ENCODE measurements at regions not wholly inside any gene's neighbourhood (a gene's known extent, or its start where the extent isn't known, plus 50 kb on each side); places are given as distances from the start of the nearest gene placed in this dataset.

- TF ChIP-seq TAF1 (IDR thresholded peaks at IDR 0.05; ENCODE audit: low read depth, low read length) (no peak), POLR2AphosphoS5 (IDR thresholded peaks at IDR 0.05; ENCODE audit: low read depth, low read length) (no peak), POLR2A (IDR thresholded peaks at IDR 0.05; ENCODE audit: low read depth, low read length) (no peak), PAX5 (IDR thresholded peaks at IDR 0.05; ENCODE audit: insufficient read depth, low read length, severe bottlenecking) (no peak), SPI1 (IDR thresholded peaks at IDR 0.05; ENCODE audit: low read depth, low read length) (no peak), POU2F2 (IDR thresholded peaks at IDR 0.05; ENCODE audit: low read depth, low read length) (no peak)
- DNase-seq (ENCODE audit: insufficient read length, low spot score) (no peak), FAIRE-seq (no peak)
Observed at GRCh38 chr13:84524586-84524985, 642.3 kb upstream of the SLITRK1 start.

DNA sequence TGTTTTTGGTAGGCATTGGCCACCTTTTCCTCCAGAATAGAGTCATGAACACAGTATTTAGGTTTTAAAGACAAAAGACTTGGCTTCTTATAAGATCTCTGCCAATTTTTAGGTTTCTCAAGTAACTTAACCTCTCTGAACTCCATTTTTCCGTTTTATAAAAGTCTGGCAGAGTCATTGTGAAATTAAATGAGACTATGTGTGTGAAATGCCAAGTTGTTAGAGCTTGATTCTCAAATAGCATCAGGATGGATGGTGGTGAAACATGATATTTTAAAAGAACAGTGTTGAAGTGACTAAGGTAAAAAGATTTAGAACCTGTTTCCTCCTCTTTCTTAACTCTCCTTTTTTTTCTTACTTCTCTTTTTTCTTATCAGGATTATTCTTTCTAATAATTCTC lies 617.7 kb upstream of the SLITRK1 start:
- no peak for FAIRE-seq
- DNase-seq (ENCODE audit: insufficient read length, low spot score), result no peak
- no peak for TF ChIP-seq POLR2A (IDR thresholded peaks at IDR 0.05; ENCODE audit: low read depth, low read length)
- no peak for TF ChIP-seq TAF1 (IDR thresholded peaks at IDR 0.05; ENCODE audit: low read depth, low read length)
- TF ChIP-seq POLR2AphosphoS5 (IDR thresholded peaks at IDR 0.05; ENCODE audit: low read depth, low read length), result no peak
- TF ChIP-seq SPI1 (IDR thresholded peaks at IDR 0.05; ENCODE audit: low read depth, low read length), result no peak
- TF ChIP-seq PAX5 (IDR thresholded peaks at IDR 0.05; ENCODE audit: insufficient read depth, low read length, severe bottlenecking), result no peak
- TF ChIP-seq POU2F2 (IDR thresholded peaks at IDR 0.05; ENCODE audit: low read depth, low read length), result no peak

DNA sequence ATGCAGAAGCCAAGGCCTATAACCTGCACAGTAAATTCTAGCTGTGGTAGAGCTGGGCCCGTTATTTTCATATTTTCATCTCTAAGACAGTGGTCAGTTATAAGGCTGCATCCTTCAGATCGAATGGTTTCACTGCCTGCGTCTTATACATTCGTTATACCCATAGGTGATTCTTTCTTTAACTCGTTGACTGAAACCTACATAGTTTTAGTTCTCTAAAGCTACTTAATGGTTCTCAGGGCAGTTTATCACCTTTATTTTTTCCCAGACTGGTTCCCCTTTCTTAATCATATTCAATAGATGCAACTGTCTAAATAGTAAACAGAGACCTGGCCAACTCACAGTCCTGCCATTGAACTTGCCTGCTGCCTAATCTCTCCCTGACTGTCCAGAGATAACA lies 615.3 kb upstream of the SLITRK1 start:
- DNase-seq (ENCODE audit: insufficient read length, low spot score) (no peak), FAIRE-seq (no peak)
- TF ChIP-seq PAX5 (IDR thresholded peaks at IDR 0.05; ENCODE audit: insufficient read depth, low read length, severe bottlenecking) (no peak), SPI1 (IDR thresholded peaks at IDR 0.05; ENCODE audit: low read depth, low read length) (no peak), TAF1 (IDR thresholded peaks at IDR 0.05; ENCODE audit: low read depth, low read length) (no peak), POU2F2 (IDR thresholded peaks at IDR 0.05; ENCODE audit: low read depth, low read length) (no peak), POLR2A (IDR thresholded peaks at IDR 0.05; ENCODE audit: low read depth, low read length) (no peak)

DNA sequence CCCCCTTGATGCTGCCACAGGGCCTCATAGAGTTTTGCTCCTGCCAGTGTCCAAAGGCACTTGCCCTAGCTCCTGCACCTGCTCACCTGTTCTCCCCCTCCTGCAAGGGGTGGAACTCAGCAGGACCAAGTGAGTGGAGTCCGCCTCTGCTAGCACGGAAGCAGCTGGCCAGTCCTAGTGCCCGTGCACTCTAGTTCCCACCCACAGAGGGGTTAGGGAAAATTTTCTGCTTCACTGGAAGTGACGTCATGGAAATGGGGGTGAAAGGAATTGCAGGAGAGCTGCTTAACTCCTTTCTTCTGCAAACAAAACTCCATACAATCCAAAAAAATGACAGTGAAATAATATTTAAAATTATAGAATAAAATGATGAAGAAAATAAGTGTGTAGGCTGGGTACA lies 609.7 kb upstream of the SLITRK1 start:
- TF ChIP-seq TAF1 (IDR thresholded peaks at IDR 0.05; ENCODE audit: low read depth, low read length) (no peak), PAX5 (IDR thresholded peaks at IDR 0.05; ENCODE audit: insufficient read depth, low read length, severe bottlenecking) (no peak), SPI1 (IDR thresholded peaks at IDR 0.05; ENCODE audit: low read depth, low read length) (no peak), POLR2AphosphoS5 (IDR thresholded peaks at IDR 0.05; ENCODE audit: low read depth, low read length) (no peak), POLR2A (IDR thresholded peaks at IDR 0.05; ENCODE audit: low read depth, low read length) (no peak), POU2F2 (IDR thresholded peaks at IDR 0.05; ENCODE audit: low read depth, low read length) (no peak)
- no peak for FAIRE-seq
- no peak for DNase-seq (ENCODE audit: insufficient read length, low spot score)

- DNase-seq (ENCODE audit: insufficient read length, low spot score) (no peak), FAIRE-seq (no peak)
- TF ChIP-seq POU2F2 (IDR thresholded peaks at IDR 0.05; ENCODE audit: low read depth, low read length) (no peak), TAF1 (IDR thresholded peaks at IDR 0.05; ENCODE audit: low read depth, low read length) (no peak)
Observed at GRCh38 chr13:84487752-84488151, 605.5 kb upstream of the SLITRK1 start.

- no peak for TF ChIP-seq POU2F2 (IDR thresholded peaks at IDR 0.05; ENCODE audit: low read depth, low read length)
- TF ChIP-seq POLR2A (IDR thresholded peaks at IDR 0.05; ENCODE audit: low read depth, low read length), result no peak
- no peak for TF ChIP-seq PAX5 (IDR thresholded peaks at IDR 0.05; ENCODE audit: insufficient read depth, low read length, severe bottlenecking)
- no peak for TF ChIP-seq TAF1 (IDR thresholded peaks at IDR 0.05; ENCODE audit: low read depth, low read length)
- no peak for TF ChIP-seq SPI1 (IDR thresholded peaks at IDR 0.05; ENCODE audit: low read depth, low read length)
- no peak for TF ChIP-seq POLR2AphosphoS5 (IDR thresholded peaks at IDR 0.05; ENCODE audit: low read depth, low read length)
- FAIRE-seq, result no peak
- no peak for DNase-seq (ENCODE audit: insufficient read length, low spot score)
Observed at GRCh38 chr13:84481958-84482357, 599.7 kb upstream of the SLITRK1 start.

GRCh38 chr13:84479656-84480055 lies 597.4 kb upstream of the SLITRK1 start:
- DNase-seq (ENCODE audit: insufficient read length, low spot score) (no peak), FAIRE-seq (no peak)

DNA sequence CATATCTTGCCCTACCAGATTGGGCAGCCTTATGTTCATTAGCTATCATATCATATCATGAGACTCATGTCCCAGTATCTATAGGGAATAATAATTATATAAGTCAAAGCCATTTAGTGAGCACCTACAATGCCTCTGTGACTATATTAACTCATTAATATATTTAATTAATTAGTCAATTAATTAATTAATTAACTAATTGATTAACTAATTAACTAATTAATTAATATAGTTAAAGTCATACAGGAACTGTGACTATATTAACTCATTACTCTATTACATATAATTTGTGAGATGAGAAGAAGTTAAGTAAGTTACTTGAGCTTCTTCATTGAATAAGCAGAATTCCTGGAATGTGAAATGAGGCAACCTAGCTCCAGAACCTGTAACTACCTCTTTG lies 588.3 kb upstream of the SLITRK1 start:
- TF ChIP-seq SPI1 (IDR thresholded peaks at IDR 0.05; ENCODE audit: low read depth, low read length) (no peak), PAX5 (IDR thresholded peaks at IDR 0.05; ENCODE audit: insufficient read depth, low read length, severe bottlenecking) (no peak), POLR2A (IDR thresholded peaks at IDR 0.05; ENCODE audit: low read depth, low read length) (no peak), POLR2AphosphoS5 (IDR thresholded peaks at IDR 0.05; ENCODE audit: low read depth, low read length) (no peak), TAF1 (IDR thresholded peaks at IDR 0.05; ENCODE audit: low read depth, low read length) (no peak), POU2F2 (IDR thresholded peaks at IDR 0.05; ENCODE audit: low read depth, low read length) (no peak)
- no peak for FAIRE-seq
- DNase-seq (ENCODE audit: insufficient read length, low spot score), result no peak

More at GRCh38 chr13:84479656-84480055, 597.4 kb upstream of the SLITRK1 start:
- TF ChIP-seq POLR2A (IDR thresholded peaks at IDR 0.05; ENCODE audit: low read depth, low read length) (no peak), POLR2AphosphoS5 (IDR thresholded peaks at IDR 0.05; ENCODE audit: low read depth, low read length) (no peak), SPI1 (IDR thresholded peaks at IDR 0.05; ENCODE audit: low read depth, low read length) (no peak), TAF1 (IDR thresholded peaks at IDR 0.05; ENCODE audit: low read depth, low read length) (no peak), POU2F2 (IDR thresholded peaks at IDR 0.05; ENCODE audit: low read depth, low read length) (no peak), PAX5 (IDR thresholded peaks at IDR 0.05; ENCODE audit: insufficient read depth, low read length, severe bottlenecking) (no peak)

- DNase-seq (ENCODE audit: insufficient read length, low spot score) (no peak), FAIRE-seq (no peak)
Observed at GRCh38 chr13:84466461-84466860, 584.2 kb upstream of the SLITRK1 start.

GRCh38 chr13:84460989-84461388 lies 578.7 kb upstream of the SLITRK1 start:
- no peak for DNase-seq (ENCODE audit: insufficient read length, low spot score)
- FAIRE-seq, result no peak
- TF ChIP-seq POLR2AphosphoS5 (IDR thresholded peaks at IDR 0.05; ENCODE audit: low read depth, low read length) (no peak), POLR2A (IDR thresholded peaks at IDR 0.05; ENCODE audit: low read depth, low read length) (no peak), TAF1 (IDR thresholded peaks at IDR 0.05; ENCODE audit: low read depth, low read length) (no peak), PAX5 (IDR thresholded peaks at IDR 0.05; ENCODE audit: insufficient read depth, low read length, severe bottlenecking) (no peak), POU2F2 (IDR thresholded peaks at IDR 0.05; ENCODE audit: low read depth, low read length) (no peak)

More at GRCh38 chr13:84466461-84466860, 584.2 kb upstream of the SLITRK1 start:
- TF ChIP-seq POU2F2 (IDR thresholded peaks at IDR 0.05; ENCODE audit: low read depth, low read length), result no peak
- TF ChIP-seq SPI1 (IDR thresholded peaks at IDR 0.05; ENCODE audit: low read depth, low read length), result no peak
- TF ChIP-seq POLR2A (IDR thresholded peaks at IDR 0.05; ENCODE audit: low read depth, low read length), result no peak
- TF ChIP-seq POLR2AphosphoS5 (IDR thresholded peaks at IDR 0.05; ENCODE audit: low read depth, low read length), result no peak
- no peak for TF ChIP-seq PAX5 (IDR thresholded peaks at IDR 0.05; ENCODE audit: insufficient read depth, low read length, severe bottlenecking)
- TF ChIP-seq TAF1 (IDR thresholded peaks at IDR 0.05; ENCODE audit: low read depth, low read length), result no peak

Measured in GM12891 (cell line).